Activated CD4-positive, alpha-beta T cell treated with anti-CD3 and anti-CD28 coated beads, Interleukin-2, amount 10 ng/mL, durations not matched to agents 7 days and 5 days (primary cell): ENCODE measurements at regions not wholly inside any gene's neighbourhood (a gene's known extent, or its start where the extent isn't known, plus 50 kb on each side); places are given as distances from the start of the nearest gene placed in this dataset.

ENCODE experiments used
- CTCF ChIA-PET: fragments of 350-600 bp; sonication (Branson Sonifier 250); formaldehyde crosslinking; loops from one replicate; lab custom pipeline; 2021; ENCODE audit warnings: antibody characterized with exemption; lab: Charles Lee
- POLR2A ChIA-PET: fragments of 350-600 bp; sonication (Branson Sonifier 250); formaldehyde crosslinking; loops from one replicate; lab custom pipeline; 2021; ENCODE audit warnings: antibody characterized with exemption; lab: Charles Lee
- DNase-seq: peaks from one replicate; pipeline ENCODE4 v3.0.0-alpha.2; 2020
- H3K27ac Mint-ChIP-seq: one replicate; pipeline ENCODE4 v1.8.0; 2021; ENCODE audit warnings: mild to moderate bottlenecking, moderate library complexity, mixed read lengths
- H3K27me3 Mint-ChIP-seq: one replicate; pipeline ENCODE4 v1.8.0; 2021; ENCODE audit warnings: mixed read lengths
- H3K36me3 Mint-ChIP-seq: one replicate; pipeline ENCODE4 v1.8.0; 2021; ENCODE audit warnings: low read depth, mixed read lengths
- H3K4me1 Mint-ChIP-seq: one replicate; pipeline ENCODE4 v1.8.0; 2021; ENCODE audit warnings: mixed read lengths
- H3K4me3 Mint-ChIP-seq: one replicate; pipeline ENCODE4 v1.8.0; 2021; ENCODE audit warnings: mild to moderate bottlenecking, moderate library complexity, mixed read lengths
- H3K9me3 Mint-ChIP-seq: one replicate; pipeline ENCODE4 v1.8.0; 2021; ENCODE audit warnings: mixed read lengths

DNA sequence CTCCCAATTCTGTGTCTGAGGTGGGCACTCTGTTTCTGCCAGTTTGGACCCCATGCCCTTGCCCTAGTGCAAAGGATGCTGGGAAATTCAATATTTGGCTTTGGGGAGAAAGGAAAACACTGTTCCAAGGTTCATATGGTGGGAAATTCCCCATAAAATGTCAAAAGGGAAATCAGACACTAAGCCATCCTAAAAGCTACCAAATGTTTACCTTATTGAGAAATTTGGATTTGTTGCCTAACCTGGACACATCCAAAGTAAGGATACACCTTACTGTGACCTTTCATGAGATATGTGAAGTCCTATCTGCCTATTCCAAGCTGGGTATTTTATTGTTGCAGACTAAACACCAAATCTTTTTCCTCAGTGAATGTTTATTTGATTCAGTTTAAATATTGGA lies 109.1 kb downstream of the CYP26A1 start:
- Mint-ChIP-seq H3K4me1 (no peaks in the 10 kb centered on the region), H3K27ac (no peak overlapping the region), H3K36me3 (no peaks in the 10 kb centered on the region), H3K9me3 (no peaks in the 10 kb centered on the region), H3K4me3 (no peak overlapping the region), H3K27me3 (peaks cover 9% of the 10 kb centered on the region)
- DNase-seq = no peak
- CTCF ChIA-PET = interaction anchor here (0.7 to 1.5 kb wide), 2 partner anchors 16 to 22 kb away, joined by 3 read pairs; no protein-coding TSS in a partner anchor
- POLR2A ChIA-PET = no interaction called here

DNA sequence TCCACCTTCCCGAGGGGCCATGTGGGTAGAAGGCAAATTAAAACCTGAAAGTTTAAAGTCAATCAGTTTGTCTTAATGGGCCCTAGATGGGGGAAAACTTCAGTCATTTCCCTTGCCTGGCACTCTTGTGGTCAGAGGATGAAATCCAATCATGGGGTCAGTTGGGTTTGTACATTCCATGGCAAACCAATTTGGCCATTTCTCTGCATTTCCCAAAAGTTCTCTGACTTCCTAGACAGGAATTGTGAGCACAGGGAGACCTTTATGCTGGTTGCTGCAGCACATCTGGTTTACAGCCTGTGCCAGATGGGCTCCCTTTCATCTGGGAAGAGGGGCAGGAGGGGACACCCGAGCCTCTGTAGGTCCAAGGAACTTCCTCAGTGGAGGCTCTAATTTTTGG lies 113.0 kb downstream of the CYP26A1 start:
- Mint-ChIP-seq H3K9me3 (no peaks in the 10 kb centered on the region), H3K4me1 (no peaks in the 10 kb centered on the region), H3K27ac (no peak overlapping the region), H3K36me3 (no peaks in the 10 kb centered on the region), H3K4me3 (no peak overlapping the region), H3K27me3 (peaks cover 9% of the 10 kb centered on the region)
- POLR2A ChIA-PET = no interaction called here
- CTCF ChIA-PET = no interaction called here
- DNase-seq = no peak

DNA sequence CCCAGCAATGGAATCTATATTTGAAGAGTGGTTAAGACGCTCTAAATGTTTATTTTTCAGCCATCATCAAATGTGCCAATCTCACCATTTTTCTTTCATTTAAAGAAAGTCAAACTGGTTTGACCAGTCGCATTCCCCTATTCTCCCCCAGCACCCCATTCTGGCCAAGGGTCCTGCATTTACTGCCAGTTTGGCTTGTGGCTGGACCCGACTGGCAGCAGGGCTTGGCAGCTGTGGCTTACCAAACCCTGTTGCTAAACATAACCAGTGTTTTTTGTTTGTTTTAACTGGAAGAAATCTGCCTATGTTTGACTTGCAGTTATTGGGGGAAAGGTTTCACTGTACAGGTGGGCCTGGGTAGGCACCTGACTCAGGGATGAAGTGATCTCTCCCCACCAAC lies 116.3 kb downstream of the CYP26A1 start:
- no peak overlapping the region for H3K27ac Mint-ChIP-seq
- H3K27me3 Mint-ChIP-seq = peaks cover 4% of the 10 kb centered on the region
- POLR2A ChIA-PET = no interaction called here
- H3K4me3 Mint-ChIP-seq = no peak overlapping the region
- H3K36me3 Mint-ChIP-seq = no peaks in the 10 kb centered on the region
- CTCF ChIA-PET = no interaction called here
- DNase-seq = no peak
- no peaks in the 10 kb centered on the region for H3K4me1 Mint-ChIP-seq
- H3K9me3 Mint-ChIP-seq = no peaks in the 10 kb centered on the region

DNA sequence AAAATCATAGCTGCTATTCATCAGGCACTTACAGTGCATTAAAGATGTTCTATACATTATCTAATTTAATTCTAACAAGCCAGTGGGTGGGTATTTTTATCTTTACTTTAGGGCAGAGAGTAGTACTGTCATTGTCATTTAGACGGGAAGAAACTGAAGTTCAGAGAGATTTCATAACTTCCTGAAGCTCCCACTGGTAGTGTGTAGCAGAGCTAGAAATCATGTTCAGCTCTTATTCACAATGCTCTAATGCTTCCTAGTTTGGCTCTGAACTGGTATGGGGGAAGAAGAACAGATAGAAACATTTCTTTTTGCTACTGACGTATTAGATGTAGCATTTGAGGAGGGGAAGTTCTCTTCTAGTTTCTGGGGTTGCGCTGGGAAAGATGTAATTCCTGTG lies 116.7 kb downstream of the CYP26A1 start:
- POLR2A ChIA-PET = no interaction called here
- H3K27me3 Mint-ChIP-seq = peaks cover 2% of the 10 kb centered on the region
- no peaks in the 10 kb centered on the region for H3K9me3 Mint-ChIP-seq
- no peak overlapping the region for H3K4me3 Mint-ChIP-seq
- CTCF ChIA-PET = no interaction called here
- no peak for DNase-seq
- H3K36me3 Mint-ChIP-seq = no peaks in the 10 kb centered on the region
- H3K4me1 Mint-ChIP-seq = no peaks in the 10 kb centered on the region
- no peak overlapping the region for H3K27ac Mint-ChIP-seq

DNA sequence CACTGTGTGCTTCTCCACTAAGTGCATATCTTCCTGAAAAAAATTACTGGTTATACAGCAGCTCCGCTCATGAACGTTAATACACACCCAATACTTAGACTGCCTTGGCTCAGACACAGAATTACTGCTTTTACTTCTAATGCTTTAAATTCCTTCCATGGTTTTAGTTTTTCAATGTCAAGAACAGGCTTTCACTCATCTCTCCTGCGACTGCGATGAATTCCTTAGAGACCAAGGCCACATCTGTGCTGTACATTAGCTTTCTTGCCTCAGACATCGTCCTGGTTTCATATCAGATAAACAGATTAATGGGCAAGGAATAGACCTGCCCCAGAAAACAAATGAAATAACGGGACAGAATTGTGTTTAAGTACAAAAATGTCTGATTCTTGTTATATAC lies 120.2 kb downstream of the CYP26A1 start:
- Mint-ChIP-seq H3K4me1 (peaks cover 4% of the 10 kb centered on the region), H3K4me3 (no peak overlapping the region), H3K27me3 (peaks cover 9% of the 10 kb centered on the region), H3K9me3 (no peaks in the 10 kb centered on the region), H3K27ac (no peak overlapping the region), H3K36me3 (no peaks in the 10 kb centered on the region)
- ChIA-PET CTCF (no interaction called here), POLR2A (no interaction called here)
- DNase-seq = no peak

DNA sequence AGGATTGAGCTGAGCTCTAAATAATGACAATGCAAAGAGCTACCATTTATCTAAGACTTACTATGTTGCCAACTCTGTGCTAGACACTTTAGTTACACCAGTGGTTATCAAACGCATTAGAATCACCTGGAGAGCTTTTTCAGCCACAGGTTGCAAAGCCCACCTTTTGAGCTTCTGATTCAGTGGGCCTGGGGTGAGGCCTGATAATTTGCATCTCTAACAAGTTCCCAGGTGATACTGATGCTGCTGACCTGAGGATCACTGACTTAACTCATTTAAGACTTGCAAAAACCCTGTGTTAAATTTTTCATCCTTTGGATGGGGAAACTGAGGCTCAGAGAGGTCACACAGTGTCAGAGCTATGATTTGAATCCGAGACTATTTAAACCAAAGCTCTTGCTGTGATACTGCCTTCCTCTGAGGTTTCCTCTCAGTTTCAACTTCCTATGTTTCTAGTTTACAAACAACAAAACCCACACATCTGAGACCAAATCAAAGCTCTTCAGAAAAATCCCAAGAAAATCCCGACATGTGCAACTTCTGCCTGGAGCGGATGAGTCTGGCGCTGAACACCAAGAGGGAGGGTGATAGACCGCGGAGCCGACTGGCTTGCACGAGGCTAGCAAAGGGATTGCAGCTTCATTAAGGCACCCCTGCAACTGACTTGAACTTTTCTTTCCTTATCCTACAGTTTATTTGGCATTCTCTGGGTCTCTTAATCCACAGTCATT lies 124.9 kb downstream of the CYP26A1 start:
- H3K27ac Mint-ChIP-seq = no peak overlapping the region
- ChIA-PET CTCF (interaction anchor here (0.7 to 1.6 kb wide), 2 partner anchors 8 to 16 kb away, joined by 3 read pairs; no protein-coding TSS in a partner anchor), POLR2A (no interaction called here)

DNA sequence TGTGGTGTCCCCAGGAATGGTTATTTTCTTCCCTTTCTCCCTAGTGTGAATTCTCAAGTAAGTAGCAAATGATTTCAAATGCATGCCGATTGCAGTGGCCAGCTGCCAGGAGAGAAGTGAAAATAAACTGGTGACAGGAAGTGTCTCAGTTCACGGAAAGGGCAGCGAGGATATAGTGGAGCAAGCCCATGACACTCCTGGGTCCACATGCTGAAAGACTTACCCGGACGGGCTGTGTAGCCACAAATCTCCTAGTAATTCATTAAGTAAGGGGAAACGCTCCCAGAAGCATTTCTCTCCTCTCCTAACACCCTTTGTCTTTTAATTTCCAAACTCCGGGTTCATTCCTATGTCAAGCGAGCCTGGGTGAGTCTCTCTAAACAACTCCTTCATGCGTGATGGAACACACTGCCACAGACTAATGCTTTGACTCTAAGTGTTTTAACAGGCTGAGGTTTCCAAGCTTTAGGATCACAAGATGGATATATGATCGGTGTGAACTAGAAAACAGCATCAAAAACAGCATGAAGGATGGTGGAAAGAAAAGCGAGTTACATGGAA lies 125.6 kb downstream of the CYP26A1 start:
- ChIA-PET POLR2A (no interaction called here), CTCF (interaction anchor here (1.6 kb wide), 1 partner anchor 17 kb away, joined by 3 read pairs; no protein-coding TSS in a partner anchor)
- Mint-ChIP-seq H3K27ac (no peak overlapping the region), H3K4me1 (peaks cover 7% of the 10 kb centered on the region), H3K9me3 (no peaks in the 10 kb centered on the region), H3K36me3 (no peaks in the 10 kb centered on the region), H3K27me3 (peaks cover 25% of the 10 kb centered on the region), H3K4me3 (no peak overlapping the region)
- DNase-seq = no peak

More for the DNA sequence above, 124.9 kb downstream of the CYP26A1 start:
- H3K4me3 Mint-ChIP-seq = no peak overlapping the region
- no peaks in the 10 kb centered on the region for H3K36me3 Mint-ChIP-seq
- peaks cover 25% of the 10 kb centered on the region for H3K27me3 Mint-ChIP-seq
- H3K4me1 Mint-ChIP-seq = peaks cover 7% of the 10 kb centered on the region
- DNase-seq = no peak
- no peaks in the 10 kb centered on the region for H3K9me3 Mint-ChIP-seq

DNA sequence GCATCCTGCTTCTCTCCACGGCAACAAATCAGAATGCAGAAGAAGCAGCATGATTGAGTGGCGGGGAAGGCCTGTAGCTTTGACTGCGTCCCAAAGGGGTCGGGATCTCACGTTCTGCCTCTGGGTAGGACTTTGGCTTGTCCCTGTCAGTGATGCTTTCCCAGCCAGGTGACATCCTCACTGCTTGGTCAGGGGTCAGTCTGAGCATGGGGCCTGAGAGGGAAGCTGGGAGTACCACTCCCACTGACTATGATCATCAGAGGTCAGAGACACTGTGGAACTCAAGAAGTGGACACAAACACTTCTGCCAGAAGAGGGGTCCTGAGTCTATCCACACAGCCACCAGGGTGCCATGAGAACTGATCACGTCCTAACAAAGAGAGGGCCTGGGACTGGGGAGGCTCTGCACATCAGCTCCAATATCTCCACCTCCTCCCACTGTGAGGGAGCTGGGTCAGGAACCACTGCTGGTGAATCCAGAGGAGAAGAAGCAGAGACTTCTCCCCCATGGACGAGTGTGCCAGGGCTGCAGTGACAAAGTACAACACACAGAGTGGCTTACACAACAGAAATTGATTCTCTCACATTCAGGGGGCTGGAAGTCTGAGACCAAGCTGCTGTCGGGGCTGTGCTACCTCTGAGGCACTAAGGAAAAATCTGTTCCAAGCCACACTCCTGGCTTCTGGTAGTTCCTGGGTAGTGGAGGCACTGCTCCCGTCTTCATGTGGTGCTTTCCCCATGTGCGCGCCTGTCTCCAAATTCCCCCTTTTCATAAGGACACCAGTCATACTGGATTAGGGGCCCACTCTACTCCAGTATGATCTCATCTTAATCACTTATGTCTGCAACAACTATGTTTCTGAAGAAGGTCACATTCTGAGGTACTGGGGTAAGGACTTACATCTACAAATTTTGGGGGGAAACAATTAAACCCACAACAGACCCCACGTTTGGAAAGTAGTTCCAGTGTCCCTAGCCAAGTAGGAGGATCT lies 131.1 kb downstream of the CYP26A1 start:
- H3K4me1 Mint-ChIP-seq = no peaks in the 10 kb centered on the region
- POLR2A ChIA-PET = no interaction called here
- CTCF ChIA-PET = interaction anchor here (0.5 kb wide), 1 partner anchor 22 kb away, joined by 3 read pairs; no protein-coding TSS in a partner anchor
- no peak overlapping the region for H3K4me3 Mint-ChIP-seq
- H3K36me3 Mint-ChIP-seq = no peaks in the 10 kb centered on the region
- peaks cover 11% of the 10 kb centered on the region for H3K27me3 Mint-ChIP-seq
- DNase-seq = no peak
- no peaks in the 10 kb centered on the region for H3K9me3 Mint-ChIP-seq
- no peak overlapping the region for H3K27ac Mint-ChIP-seq

DNA sequence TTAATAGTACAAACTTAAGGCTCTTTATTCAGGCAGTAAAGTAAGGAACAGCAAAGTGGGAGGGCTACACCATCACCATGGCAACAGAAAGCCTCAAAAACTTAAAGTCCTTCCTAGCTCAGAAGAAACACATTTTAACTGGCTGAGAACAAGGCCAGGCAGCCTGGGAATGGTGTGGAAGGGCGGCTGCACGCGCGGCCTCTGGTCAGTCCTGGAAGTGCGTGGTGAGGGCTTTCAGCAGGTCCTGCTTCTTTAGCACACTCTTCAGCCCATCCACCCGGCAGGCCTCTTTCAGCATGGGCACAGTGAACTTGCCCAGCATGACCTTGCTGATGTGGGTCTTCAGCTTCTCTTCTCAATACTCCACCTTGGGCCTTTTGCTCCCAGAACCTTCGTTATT lies 133.0 kb downstream of the CYP26A1 start:
- ChIA-PET CTCF (interaction anchor here (1.0 kb wide), 1 partner anchor 8 kb away, joined by 3 read pairs; no protein-coding TSS in a partner anchor), POLR2A (no interaction called here)
- H3K27ac Mint-ChIP-seq = no peak overlapping the region
- H3K4me3 Mint-ChIP-seq = no peak overlapping the region
- H3K27me3 Mint-ChIP-seq = peaks cover 6% of the 10 kb centered on the region
- no peaks in the 10 kb centered on the region for H3K4me1 Mint-ChIP-seq
- no peaks in the 10 kb centered on the region for H3K9me3 Mint-ChIP-seq
- H3K36me3 Mint-ChIP-seq = no peaks in the 10 kb centered on the region
- no peak for DNase-seq

DNA sequence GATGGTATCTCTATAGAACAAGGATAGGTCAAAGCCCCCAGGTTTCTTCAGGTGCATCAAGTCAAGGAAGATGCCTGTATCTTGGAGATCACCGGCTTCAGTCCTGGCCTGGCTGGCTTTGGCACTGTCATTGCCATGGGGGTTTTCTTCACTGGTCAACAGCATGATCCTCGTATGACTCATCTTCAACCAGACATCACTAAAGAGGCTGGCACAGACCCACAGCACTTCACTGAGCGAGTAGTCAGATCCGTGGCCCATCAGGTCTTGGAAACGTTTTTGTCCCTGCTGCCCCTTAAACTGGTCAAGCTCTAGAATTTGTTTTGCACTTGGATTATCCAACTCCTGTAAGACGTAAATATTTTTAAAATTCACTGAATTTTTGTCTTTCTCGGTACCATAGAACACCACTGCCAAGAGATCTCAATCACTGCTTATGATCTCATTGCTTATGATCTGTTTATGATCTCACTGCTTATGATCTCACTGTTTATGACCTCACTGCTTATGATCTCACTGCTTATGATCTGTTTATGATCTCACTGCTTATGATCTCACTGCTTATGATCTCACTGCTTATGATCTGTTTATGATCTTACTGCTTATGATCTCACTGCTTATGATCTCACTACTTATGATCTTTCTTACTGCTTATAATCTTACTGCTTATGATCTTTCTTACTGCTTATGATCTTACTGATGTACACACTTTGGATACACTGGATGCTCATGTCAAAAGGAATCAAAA lies 135.2 kb downstream of the CYP26A1 start:
- POLR2A ChIA-PET = no interaction called here
- CTCF ChIA-PET = no interaction called here
- Mint-ChIP-seq H3K36me3 (no peaks in the 10 kb centered on the region), H3K27me3 (no peaks in the 10 kb centered on the region), H3K9me3 (no peaks in the 10 kb centered on the region), H3K27ac (no peak overlapping the region), H3K4me1 (no peaks in the 10 kb centered on the region), H3K4me3 (no peak overlapping the region)
- no peak for DNase-seq

DNA sequence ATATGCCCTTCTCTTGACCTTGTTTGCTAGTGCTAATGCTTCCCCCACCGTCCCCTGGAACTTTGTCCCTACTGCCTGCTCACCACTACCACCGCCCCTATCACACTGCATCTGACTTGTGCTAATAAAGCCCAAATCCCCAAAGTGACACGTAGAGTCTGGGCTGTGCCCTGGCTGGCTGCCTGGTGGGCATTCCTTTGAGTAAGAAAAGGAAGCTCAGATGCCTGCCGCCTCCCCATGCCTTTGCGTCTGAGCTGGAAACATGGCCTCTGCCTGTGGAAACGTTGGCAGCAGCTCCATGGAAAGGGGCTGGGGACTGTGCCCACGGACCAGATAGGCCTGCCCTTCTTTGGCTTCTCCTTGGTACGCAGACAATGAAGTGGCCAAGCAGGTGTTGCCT lies 138.3 kb downstream of the CYP26A1 start:
- POLR2A ChIA-PET = no interaction called here
- Mint-ChIP-seq H3K4me1 (no peaks in the 10 kb centered on the region), H3K9me3 (no peaks in the 10 kb centered on the region)

DNA sequence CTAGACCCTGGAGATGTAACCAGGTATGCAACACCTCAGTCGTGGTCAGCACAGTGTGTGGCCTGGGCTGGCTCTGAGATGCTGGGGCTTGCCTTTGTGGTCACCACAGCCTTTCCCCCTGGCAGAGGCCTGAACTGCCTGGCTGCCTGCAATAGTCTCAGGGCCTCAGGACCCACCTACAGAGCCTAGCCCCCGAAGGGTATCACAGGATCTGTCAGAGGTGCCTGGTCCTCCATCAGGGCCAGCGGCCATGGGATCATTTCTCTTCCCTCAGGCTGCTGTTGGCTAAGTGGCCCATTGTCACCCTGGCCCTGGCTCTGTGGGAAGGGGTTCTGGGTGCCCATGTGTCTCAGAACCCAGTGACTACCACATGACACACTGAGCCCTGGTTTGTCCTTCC lies 141.6 kb downstream of the CYP26A1 start:
- ChIA-PET CTCF (no interaction called here), POLR2A (no interaction called here)
- Mint-ChIP-seq H3K27ac (no peak overlapping the region), H3K9me3 (no peaks in the 10 kb centered on the region), H3K4me1 (no peaks in the 10 kb centered on the region), H3K36me3 (no peaks in the 10 kb centered on the region), H3K4me3 (no peak overlapping the region), H3K27me3 (peaks cover 5% of the 10 kb centered on the region)
- DNase-seq = no peak

More for the DNA sequence above, 138.3 kb downstream of the CYP26A1 start:
- Mint-ChIP-seq H3K27me3 (no peaks in the 10 kb centered on the region), H3K36me3 (no peaks in the 10 kb centered on the region), H3K27ac (no peak overlapping the region), H3K4me3 (no peak overlapping the region)
- CTCF ChIA-PET = no interaction called here
- DNase-seq = no peak
